ENCODE measurements at regions not wholly inside any gene's neighbourhood (a gene's known extent, or its start where the extent isn't known, plus 50 kb on each side); places are given as distances from the start of the nearest gene placed in this dataset.

DNA sequence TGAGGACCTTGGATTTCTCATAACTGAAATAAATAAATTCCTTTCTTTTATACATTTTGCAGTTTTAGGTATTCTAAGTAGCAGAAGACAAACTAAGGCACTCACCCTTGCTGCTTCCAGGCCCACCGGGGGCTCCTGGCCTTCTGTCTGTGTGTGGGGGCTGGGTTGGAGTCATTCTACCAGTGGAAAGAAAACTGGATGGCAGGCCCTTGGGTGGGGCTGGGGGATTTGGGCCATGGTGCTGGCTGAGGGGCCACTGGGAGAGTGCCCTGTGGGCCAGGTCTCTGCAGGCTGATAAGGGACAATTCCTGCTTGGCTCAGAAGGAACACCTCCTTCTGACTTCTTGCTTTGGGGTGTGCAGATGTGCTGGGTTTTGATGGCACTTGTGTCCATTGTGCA lies 54.0 kb upstream of the CSF3R start:
- intact Hi-C loops (cut with DNase I) = no loop called here

DNA sequence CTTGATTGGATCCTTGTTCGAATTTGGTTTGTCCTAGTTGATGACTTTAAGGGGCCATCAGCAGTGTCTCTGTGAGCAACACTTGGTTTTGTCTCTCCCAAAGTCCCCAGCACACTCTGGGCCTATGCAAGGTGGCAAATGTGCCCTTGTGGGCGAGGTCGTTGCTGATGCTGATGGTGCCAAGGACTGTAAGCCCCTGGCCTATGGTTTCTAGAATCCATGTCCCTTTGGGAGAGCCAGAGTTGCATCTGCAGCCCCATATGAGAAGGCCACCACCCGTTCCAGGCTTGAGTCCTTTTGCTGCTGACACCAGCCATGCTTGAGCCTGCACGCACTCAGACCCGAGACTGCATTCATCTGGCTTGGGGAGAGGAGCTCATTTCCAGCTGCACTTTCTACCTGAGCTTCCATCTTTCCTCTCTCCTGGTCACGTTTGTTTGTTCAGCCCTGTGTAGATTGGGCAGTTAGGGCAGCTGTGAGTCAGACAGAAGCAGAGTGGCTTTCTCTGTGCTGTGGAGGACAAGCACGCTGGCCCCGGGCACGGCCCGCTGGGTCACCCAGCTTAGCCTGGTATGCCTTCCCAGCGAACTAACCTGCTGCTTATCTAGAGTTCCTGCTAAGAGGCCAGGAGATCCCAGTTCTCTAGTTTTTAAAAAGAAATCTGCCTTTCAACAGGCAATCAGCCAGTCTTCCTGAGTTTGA lies 52.1 kb upstream of the CSF3R start:
- intact Hi-C loops (cut with DNase I) = no loop called here
- DNase-seq = no peak
- no peaks in the 10 kb centered on the region for H3K4me1 ChIP-seq

More for the DNA sequence above, 54.0 kb upstream of the CSF3R start:
- Histone ChIP-seq H3K36me3 (no peaks in the 10 kb centered on the region), H3K4me1 (no peaks in the 10 kb centered on the region), H3K4me3 (no peak overlapping the region), H3K27ac (no peak overlapping the region), H3K9me3 (no peaks in the 10 kb centered on the region), H3K27me3 (peaks cover 0 to 26% of the 10 kb centered on the region in 2 donors)
- DNase-seq (no peak), ATAC-seq (no peak)
- TF ChIP-seq, protein P1, sequence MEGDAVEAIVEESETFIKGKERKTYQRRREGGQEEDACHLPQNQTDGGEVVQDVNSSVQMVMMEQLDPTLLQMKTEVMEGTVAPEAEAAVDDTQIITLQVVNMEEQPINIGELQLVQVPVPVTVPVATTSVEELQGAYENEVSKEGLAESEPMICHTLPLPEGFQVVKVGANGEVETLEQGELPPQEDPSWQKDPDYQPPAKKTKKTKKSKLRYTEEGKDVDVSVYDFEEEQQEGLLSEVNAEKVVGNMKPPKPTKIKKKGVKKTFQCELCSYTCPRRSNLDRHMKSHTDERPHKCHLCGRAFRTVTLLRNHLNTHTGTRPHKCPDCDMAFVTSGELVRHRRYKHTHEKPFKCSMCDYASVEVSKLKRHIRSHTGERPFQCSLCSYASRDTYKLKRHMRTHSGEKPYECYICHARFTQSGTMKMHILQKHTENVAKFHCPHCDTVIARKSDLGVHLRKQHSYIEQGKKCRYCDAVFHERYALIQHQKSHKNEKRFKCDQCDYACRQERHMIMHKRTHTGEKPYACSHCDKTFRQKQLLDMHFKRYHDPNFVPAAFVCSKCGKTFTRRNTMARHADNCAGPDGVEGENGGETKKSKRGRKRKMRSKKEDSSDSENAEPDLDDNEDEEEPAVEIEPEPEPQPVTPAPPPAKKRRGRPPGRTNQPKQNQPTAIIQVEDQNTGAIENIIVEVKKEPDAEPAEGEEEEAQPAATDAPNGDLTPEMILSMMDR (IDR thresholded peaks at IDR 0.05) = no peak

DNA sequence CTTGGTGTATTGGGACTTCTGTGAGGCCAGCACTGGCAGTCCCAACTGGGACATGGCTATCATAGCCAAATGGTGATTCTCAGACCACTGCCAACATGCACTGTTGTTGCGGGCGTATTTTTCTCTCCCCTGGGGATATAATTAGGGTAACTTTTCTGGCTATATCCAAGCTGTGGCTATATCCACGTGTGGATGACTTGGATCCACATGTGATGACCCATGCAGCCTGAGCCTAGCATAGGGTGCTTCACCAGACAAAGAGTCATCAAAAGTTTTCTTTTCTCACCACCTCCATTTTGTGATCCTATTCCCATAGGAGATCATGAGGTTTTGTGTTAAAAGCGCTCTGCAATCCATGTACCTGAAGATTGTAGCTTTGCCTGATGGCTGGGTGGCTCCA lies 51.2 kb upstream of the CSF3R start:
- Histone ChIP-seq H3K9me3 (no peaks in the 10 kb centered on the region), H3K4me3 (no peak overlapping the region), H3K4me1 (no peaks in the 10 kb centered on the region), H3K27ac (no peak overlapping the region), H3K27me3 (peaks cover 0 to 40% of the 10 kb centered on the region in 2 donors), H3K36me3 (no peaks in the 10 kb centered on the region)
- DNase-seq = no peak
- TF ChIP-seq, protein P1 (IDR thresholded peaks at IDR 0.05) = no peak
- no peak for ATAC-seq
- intact Hi-C loops (cut with DNase I) = no loop called here

More for the DNA sequence above, 52.1 kb upstream of the CSF3R start:
- H3K27me3 ChIP-seq = peaks cover 0 to 30% of the 10 kb centered on the region in 2 donors
- no peaks in the 10 kb centered on the region for H3K36me3 ChIP-seq
- TF ChIP-seq, protein P1 (IDR thresholded peaks at IDR 0.05) = no peak
- no peaks in the 10 kb centered on the region for H3K9me3 ChIP-seq
- no peak overlapping the region for H3K4me3 ChIP-seq
- H3K27ac ChIP-seq = no peak overlapping the region
- ATAC-seq = no peak

DNA sequence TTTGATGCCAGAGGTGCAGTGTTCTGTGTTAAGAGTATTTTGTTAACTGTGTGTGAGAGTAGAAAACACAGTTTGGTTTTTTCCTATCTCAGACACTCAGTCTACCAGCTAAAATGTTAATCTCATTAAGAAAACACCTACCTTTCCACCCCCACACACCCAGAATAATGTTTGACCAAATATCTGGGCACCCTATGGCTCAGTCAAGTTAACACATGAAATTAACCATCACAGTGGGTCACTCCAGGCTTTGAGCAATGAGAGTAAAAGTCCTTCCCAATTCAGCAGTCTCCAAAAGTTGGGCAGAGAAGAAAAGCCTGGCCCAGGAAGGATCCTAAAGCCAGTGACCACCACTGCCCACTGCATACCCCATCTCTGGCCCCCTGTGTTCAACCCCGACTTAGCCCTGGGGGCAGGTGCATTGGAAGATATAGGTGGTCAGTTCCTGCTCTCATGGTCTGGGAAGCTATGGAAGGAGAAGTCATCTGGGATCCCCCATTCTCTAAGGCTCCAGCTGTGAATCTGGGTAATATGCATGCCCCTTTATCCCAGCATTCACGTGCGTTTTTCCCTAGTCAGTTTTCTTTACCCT lies 50.2 kb upstream of the CSF3R start:
- TF ChIP-seq, protein P1 (IDR thresholded peaks at IDR 0.05) = no peak
- intact Hi-C loops (cut with DNase I) = no loop called here
- H3K4me1 ChIP-seq = no peaks in the 10 kb centered on the region
- no peaks in the 10 kb centered on the region for H3K9me3 ChIP-seq
- ATAC-seq (no peak), DNase-seq (no peak)
- H3K27me3 ChIP-seq = peaks cover 0 to 40% of the 10 kb centered on the region in 2 donors
- no peaks in the 10 kb centered on the region for H3K36me3 ChIP-seq
- no peak overlapping the region for H3K27ac ChIP-seq
- H3K4me3 ChIP-seq = no peak overlapping the region

Data from left lung (tissue), 4 donors.